OCI-LY1 (cell line): ENCODE measurements at regions not wholly inside any gene's neighbourhood (a gene's known extent, or its start where the extent isn't known, plus 50 kb on each side); places are given as distances from the start of the nearest gene placed in this dataset.

Source experiments
- H2AFZ ChIP-seq: fragments of 200-600 bp; sonication (generic), shearing (Covaris generic); 2 replicates; pipeline ENCODE4 v1.6.0; 2014; ENCODE audit warnings: antibody characterized with exemption, mild to moderate bottlenecking, low read length
- H3F3A ChIP-seq: fragments of 200-600 bp; sonication (generic), shearing (Covaris generic); 2 replicates; pipeline ENCODE4 v1.6.0; 2014; ENCODE audit warnings: mild to moderate bottlenecking, antibody characterized with exemption, low read length, moderate library complexity; ENCODE audit not compliant: insufficient read depth
- H3K27ac ChIP-seq: fragments of 200-600 bp; sonication (generic); 2 replicates; pipeline ENCODE4 v1.5.1; 2014; ENCODE audit warnings: low read length, mixed run types, mild to moderate bottlenecking, low read depth; ENCODE audit not compliant: poor library complexity, severe bottlenecking
- H3K27me3 ChIP-seq: fragments of 200-600 bp; sonication (generic); 2 replicates; pipeline ENCODE4 v1.6.0; 2014; ENCODE audit warnings: antibody characterized with exemption, mild to moderate bottlenecking, low read length, moderate library complexity; ENCODE audit not compliant: insufficient read depth
- H3K36me3 ChIP-seq: fragments of 200-600 bp; sonication (generic); 2 replicates; pipeline ENCODE4 v1.6.1; 2014; ENCODE audit warnings: mild to moderate bottlenecking, antibody characterized with exemption, low read length, moderate library complexity, mixed read lengths; ENCODE audit not compliant: insufficient read depth
- H3K4me1 ChIP-seq: fragments of 200-600 bp; sonication (generic); 2 replicates; pipeline ENCODE4 v1.5.1; 2014; ENCODE audit warnings: mild to moderate bottlenecking, low read length, moderate library complexity; ENCODE audit not compliant: insufficient read depth, severe bottlenecking
- H3K4me2 ChIP-seq: fragments of 200-600 bp; sonication (generic), shearing (Covaris generic); 2 replicates; pipeline ENCODE4 v1.6.1; 2014; ENCODE audit warnings: low read length
- H3K4me3 ChIP-seq: fragments of 200-600 bp; sonication (generic); 2 replicates; pipeline ENCODE4 v1.5.1; 2014; ENCODE audit warnings: low read length, low read depth, mild to moderate bottlenecking, mixed read lengths; ENCODE audit not compliant: poor library complexity, severe bottlenecking
- H3K79me2 ChIP-seq: fragments of 200-600 bp; shearing (Covaris generic); 2 replicates; pipeline ENCODE4 v1.6.1; 2016; ENCODE audit warnings: mixed run types, low read length, mixed read lengths; ENCODE audit not compliant: insufficient read depth
- H3K9ac ChIP-seq: fragments of 200-600 bp; sonication (generic), shearing (Covaris generic); 2 replicates; pipeline ENCODE4 v1.6.1; 2014; ENCODE audit warnings: mild to moderate bottlenecking, low read length, mixed read lengths
- H3K9me2 ChIP-seq: fragments of 200-600 bp; sonication (generic), shearing (Covaris generic); 2 replicates; pipeline ENCODE4 v1.6.1; 2014; ENCODE audit warnings: low read depth, mild to moderate bottlenecking, low read length, mixed read lengths
- H3K9me3 ChIP-seq: fragments of 200-600 bp; shearing (Covaris generic); 2 replicates; pipeline ENCODE4 v1.6.1; 2014; ENCODE audit warnings: low read length, mixed read lengths
- H4K20me1 ChIP-seq: fragments of 200-600 bp; sonication (generic), shearing (Covaris generic); 2 replicates; pipeline ENCODE4 v1.6.0; 2016; ENCODE audit warnings: mild to moderate bottlenecking, low read length; ENCODE audit not compliant: insufficient read depth
- EZH2 ChIP-seq: fragments of 200-600 bp; sonication (generic), shearing (Covaris generic); IDR thresholded peaks from 2 replicates; pipeline ENCODE4 v1.8.0; 2017; ENCODE audit warnings: borderline replicate concordance, mixed run types, mild to moderate bottlenecking, antibody characterized with exemption, low read length, moderate library complexity, mixed read lengths
- TF ChIP-seq, protein P1 (sequence below): fragments of 200-600 bp; sonication (generic), shearing (Covaris generic); IDR thresholded peaks from 2 replicates; pipeline ENCODE4 v1.5.1; 2017; ENCODE audit warnings: mild to moderate bottlenecking, antibody characterized with exemption, low read length, moderate library complexity, mixed read lengths

DNA sequence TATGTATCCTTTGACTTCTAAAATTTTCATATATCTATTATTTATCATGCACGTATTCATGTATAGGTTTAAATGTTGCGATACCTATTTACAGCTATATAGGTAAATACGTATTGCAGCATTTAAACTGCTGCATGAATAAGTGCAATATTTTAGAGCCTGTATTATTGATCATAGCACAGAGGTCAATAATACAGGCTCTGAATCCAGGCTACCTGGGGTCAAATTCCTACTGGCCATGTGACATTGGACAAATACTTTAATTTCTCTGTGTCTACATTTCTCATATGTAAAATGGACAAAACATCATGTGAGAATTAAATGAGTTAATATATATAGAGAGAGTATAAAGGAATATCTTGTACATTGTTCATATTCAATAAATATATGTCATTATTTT, 352.9 kb upstream of the ROBO2 start:
- no peak overlapping the region for H3K4me2 ChIP-seq
- TF ChIP-seq, protein P1, sequence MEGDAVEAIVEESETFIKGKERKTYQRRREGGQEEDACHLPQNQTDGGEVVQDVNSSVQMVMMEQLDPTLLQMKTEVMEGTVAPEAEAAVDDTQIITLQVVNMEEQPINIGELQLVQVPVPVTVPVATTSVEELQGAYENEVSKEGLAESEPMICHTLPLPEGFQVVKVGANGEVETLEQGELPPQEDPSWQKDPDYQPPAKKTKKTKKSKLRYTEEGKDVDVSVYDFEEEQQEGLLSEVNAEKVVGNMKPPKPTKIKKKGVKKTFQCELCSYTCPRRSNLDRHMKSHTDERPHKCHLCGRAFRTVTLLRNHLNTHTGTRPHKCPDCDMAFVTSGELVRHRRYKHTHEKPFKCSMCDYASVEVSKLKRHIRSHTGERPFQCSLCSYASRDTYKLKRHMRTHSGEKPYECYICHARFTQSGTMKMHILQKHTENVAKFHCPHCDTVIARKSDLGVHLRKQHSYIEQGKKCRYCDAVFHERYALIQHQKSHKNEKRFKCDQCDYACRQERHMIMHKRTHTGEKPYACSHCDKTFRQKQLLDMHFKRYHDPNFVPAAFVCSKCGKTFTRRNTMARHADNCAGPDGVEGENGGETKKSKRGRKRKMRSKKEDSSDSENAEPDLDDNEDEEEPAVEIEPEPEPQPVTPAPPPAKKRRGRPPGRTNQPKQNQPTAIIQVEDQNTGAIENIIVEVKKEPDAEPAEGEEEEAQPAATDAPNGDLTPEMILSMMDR, result no peak
- TF ChIP-seq EZH2, result no peak
- H4K20me1 ChIP-seq, result no peaks in the 10 kb centered on the region
- H3K79me2 ChIP-seq, result no peaks in the 10 kb centered on the region
- H3K4me1 ChIP-seq, result no peaks in the 10 kb centered on the region
- no peaks in the 10 kb centered on the region for H3F3A ChIP-seq
- H3K27me3 ChIP-seq, result no peaks in the 10 kb centered on the region
- no peak overlapping the region for H3K27ac ChIP-seq
- no peaks in the 10 kb centered on the region for H3K9me2 ChIP-seq
- no peak overlapping the region for H3K9ac ChIP-seq
- H3K36me3 ChIP-seq, result no peaks in the 10 kb centered on the region
- no peak overlapping the region for H3K4me3 ChIP-seq
- no peaks in the 10 kb centered on the region for H3K9me3 ChIP-seq
- H2AFZ ChIP-seq, result no peak overlapping the region

DNA sequence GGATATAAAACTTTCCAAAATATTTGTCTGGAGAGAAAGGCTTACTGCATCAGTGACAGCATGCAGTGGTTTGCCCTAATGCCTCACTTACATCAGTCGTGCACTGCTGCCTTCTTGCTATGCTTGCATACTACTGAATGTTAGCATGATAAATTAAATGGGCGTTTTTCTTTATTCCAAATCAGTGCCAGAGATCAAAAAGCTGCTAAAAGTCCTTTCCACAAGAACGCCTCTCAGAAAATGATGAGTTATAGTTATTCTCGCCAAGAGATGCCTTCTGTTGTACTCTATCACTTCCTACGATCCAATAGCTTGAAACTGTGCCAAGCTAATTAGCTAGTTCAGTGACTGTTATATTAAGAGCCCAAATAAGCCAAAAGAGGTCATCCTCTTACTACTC, 345.8 kb upstream of the ROBO2 start:
- no peak overlapping the region for H3K9ac ChIP-seq
- no peak overlapping the region for H3K27ac ChIP-seq
- no peaks in the 10 kb centered on the region for H3F3A ChIP-seq
- no peaks in the 10 kb centered on the region for H3K4me1 ChIP-seq
- no peaks in the 10 kb centered on the region for H3K79me2 ChIP-seq
- no peak for TF ChIP-seq EZH2
- TF ChIP-seq, protein P1, result no peak
- no peak overlapping the region for H3K4me2 ChIP-seq
- H4K20me1 ChIP-seq, result no peaks in the 10 kb centered on the region
- no peak overlapping the region for H2AFZ ChIP-seq
- no peaks in the 10 kb centered on the region for H3K27me3 ChIP-seq
- H3K9me3 ChIP-seq, result no peaks in the 10 kb centered on the region
- no peaks in the 10 kb centered on the region for H3K9me2 ChIP-seq
- no peak overlapping the region for H3K4me3 ChIP-seq
- no peaks in the 10 kb centered on the region for H3K36me3 ChIP-seq

DNA sequence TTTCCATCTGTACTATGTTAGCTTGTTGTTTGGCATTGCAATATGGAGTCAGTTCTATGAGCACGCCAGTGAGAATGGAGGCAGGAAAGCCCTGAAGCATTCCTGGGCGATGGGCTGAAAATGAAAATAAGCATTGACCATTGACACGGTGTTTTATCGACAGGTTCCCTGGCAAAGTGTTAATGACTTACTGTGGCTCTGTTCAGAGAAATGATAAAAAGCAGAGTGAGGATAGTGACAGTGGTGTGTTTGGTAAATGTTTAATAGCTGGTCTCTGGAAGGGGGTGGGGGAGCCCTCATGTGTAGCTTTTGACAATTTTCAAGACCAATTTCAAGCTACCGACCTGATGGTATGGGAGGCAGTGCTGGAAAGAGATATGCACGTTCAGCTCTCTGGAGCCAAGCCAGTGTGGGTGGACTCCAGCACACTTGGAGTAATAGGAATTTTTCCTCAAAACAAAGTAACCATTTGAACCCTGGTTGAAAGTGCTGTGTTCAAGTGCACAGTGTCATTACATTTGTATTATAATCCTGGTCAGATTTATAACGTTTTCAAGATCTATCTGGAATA, 341.7 kb upstream of the ROBO2 start:
- no peaks in the 10 kb centered on the region for H4K20me1 ChIP-seq
- no peak overlapping the region for H3K9ac ChIP-seq
- TF ChIP-seq EZH2, result no peak
- TF ChIP-seq, protein P1, result no peak
- no peak overlapping the region for H3K4me3 ChIP-seq
- no peaks in the 10 kb centered on the region for H3K9me2 ChIP-seq
- no peaks in the 10 kb centered on the region for H3K9me3 ChIP-seq
- H3K36me3 ChIP-seq, result no peaks in the 10 kb centered on the region
- no peak overlapping the region for H3K27ac ChIP-seq
- H3K4me1 ChIP-seq, result no peaks in the 10 kb centered on the region
- no peaks in the 10 kb centered on the region for H3K27me3 ChIP-seq
- H3K4me2 ChIP-seq, result no peak overlapping the region
- H3K79me2 ChIP-seq, result no peaks in the 10 kb centered on the region
- H2AFZ ChIP-seq, result no peak overlapping the region
- no peaks in the 10 kb centered on the region for H3F3A ChIP-seq
